Natural killer cell (primary cell): ENCODE measurements at regions not wholly inside any gene's neighbourhood (a gene's known extent, or its start where the extent isn't known, plus 50 kb on each side); places are given as distances from the start of the nearest gene placed in this dataset.

ENCODE experiments used
- ATAC-seq, 3 donors: fragments of 150-1000 bp in 2 of 3; fragments of 200-7000 bp in 1 of 3; cut with Tn5 transposase; 1 replicate in 1 of 3; 2 replicates in 2 of 3; pipeline ENCODE4 v1.10.0; 2021; ENCODE audit warnings: mild to moderate bottlenecking in 2 of 3, moderate library complexity in 2 of 3
- DNase-seq, 2 donors: peaks; one replicate each; pipeline versions ENCODE4 v3.0.0 to v3.0.0-alpha.2; 2013 to 2021; ENCODE audit warnings: mixed read lengths in 1 of 2
- H3K27ac ChIP-seq: one replicate; pipeline ENCODE4 v1.5.1; 2013; ENCODE audit warnings: mild to moderate bottlenecking, low read length
- H3K27me3 ChIP-seq: one replicate; pipeline ENCODE4 v1.6.1; 2013; ENCODE audit warnings: low read length; ENCODE audit not compliant: control insufficient read depth, insufficient read depth
- H3K36me3 ChIP-seq: one replicate; pipeline ENCODE4 v1.6.1; 2013; ENCODE audit warnings: low read length; ENCODE audit not compliant: control insufficient read depth, insufficient read depth
- H3K4me1 ChIP-seq: one replicate; pipeline ENCODE4 v1.6.1; 2013; ENCODE audit warnings: low read length; ENCODE audit not compliant: control insufficient read depth, insufficient read depth
- H3K4me3 ChIP-seq: one replicate; pipeline ENCODE4 v1.5.1; 2013; ENCODE audit warnings: low read length
- H3K9me3 ChIP-seq: one replicate; pipeline ENCODE4 v1.6.1; 2013; ENCODE audit warnings: low read length; ENCODE audit not compliant: control insufficient read depth, insufficient read depth
- H3K27ac Mint-ChIP-seq, 2 donors: one replicate each; pipeline ENCODE4 v1.8.0; 2022; ENCODE audit warnings: mild to moderate bottlenecking in 2 of 2, mixed read lengths in 2 of 2, moderate library complexity in 1 of 2
- H3K27me3 Mint-ChIP-seq, 2 donors: one replicate each; pipeline ENCODE4 v1.8.0; 2022; ENCODE audit warnings: low read depth in 2 of 2, mixed read lengths in 2 of 2
- H3K36me3 Mint-ChIP-seq: one replicate; pipeline ENCODE4 v1.8.0; 2022; ENCODE audit warnings: mixed read lengths
- H3K4me1 Mint-ChIP-seq, 2 donors: one replicate each; pipeline ENCODE4 v1.8.0; 2022; ENCODE audit warnings: mixed read lengths in 2 of 2
- H3K4me3 Mint-ChIP-seq: one replicate; pipeline ENCODE4 v1.8.0; 2022; ENCODE audit warnings: mild to moderate bottlenecking, moderate library complexity, mixed read lengths
- H3K9me3 Mint-ChIP-seq, 2 donors: one replicate each; pipeline ENCODE4 v1.8.0; 2022; ENCODE audit warnings: mixed read lengths in 2 of 2
- CTCF ChIP-seq: fragments of 200-600 bp; IDR thresholded peaks from one replicate; pipeline ENCODE4 v1.8.0; 2022; ENCODE audit warnings: antibody characterized with exemption
- WGBS: methylation state at CpG from one replicate; pipeline ENCODE4 v1.1.7; 2013; ENCODE audit warnings: missing lambda C conversion rate; ENCODE audit not compliant: insufficient coverage; 5-methylcytosine and 5-hydroxymethylcytosine counted together
- intact Hi-C: fragments of 100-400 bp; cut with micrococcal nuclease; formaldehyde crosslinking; loops from one replicate; pipeline ENCODE4 v1.14.2; 2022

GRCh38 chr6:113669606-113670005 lies 187.5 kb upstream of the MARCKS start:
- Mint-ChIP-seq H3K36me3 (no peaks in the 10 kb centered on the region), H3K27me3 (no peaks in the 10 kb centered on the region), H3K27ac (no peak overlapping the region), H3K9me3 (no peaks in the 10 kb centered on the region), H3K4me3 (no peak overlapping the region), H3K4me1 (no peaks in the 10 kb centered on the region)
- H3K27ac ChIP-seq: no peak overlapping the region
- WGBS: 100% methylated on average over 1 of the region's 2 CpGs
- no peaks in the 10 kb centered on the region for H3K9me3 ChIP-seq
- no peak for ATAC-seq
- no peak for TF ChIP-seq CTCF
- H3K36me3 ChIP-seq: no peaks in the 10 kb centered on the region
- intact Hi-C loops: no loop called here
- DNase-seq: no peak
- H3K27me3 ChIP-seq: no peaks in the 10 kb centered on the region
- H3K4me3 ChIP-seq: no peak overlapping the region
- H3K4me1 ChIP-seq: no peaks in the 10 kb centered on the region

GRCh38 chr6:113671421-113671820 lies 185.7 kb upstream of the MARCKS start:
- no peak overlapping the region for H3K27ac ChIP-seq
- DNase-seq: no peak
- H3K4me1 ChIP-seq: no peaks in the 10 kb centered on the region
- Mint-ChIP-seq H3K27me3 (no peaks in the 10 kb centered on the region), H3K36me3 (no peaks in the 10 kb centered on the region), H3K27ac (no peak overlapping the region), H3K4me3 (no peak overlapping the region), H3K4me1 (no peaks in the 10 kb centered on the region), H3K9me3 (no peaks in the 10 kb centered on the region)
- intact Hi-C loops: no loop called here
- no peak overlapping the region for H3K4me3 ChIP-seq
- TF ChIP-seq CTCF: no peak
- H3K9me3 ChIP-seq: no peaks in the 10 kb centered on the region
- WGBS: 14% methylated on average over 1 of the region's 1 CpG
- no peak for ATAC-seq
- no peaks in the 10 kb centered on the region for H3K27me3 ChIP-seq
- H3K36me3 ChIP-seq: no peaks in the 10 kb centered on the region

GRCh38 chr6:113672491-113673149 lies 184.5 kb upstream of the MARCKS start:
- Histone ChIP-seq H3K27ac (no peak overlapping the region), H3K27me3 (no peaks in the 10 kb centered on the region), H3K4me3 (no peak overlapping the region), H3K4me1 (no peaks in the 10 kb centered on the region), H3K9me3 (no peaks in the 10 kb centered on the region), H3K36me3 (no peaks in the 10 kb centered on the region)
- no peak for ATAC-seq
- Mint-ChIP-seq H3K4me1 (no peaks in the 10 kb centered on the region), H3K27me3 (no peaks in the 10 kb centered on the region), H3K9me3 (no peaks in the 10 kb centered on the region), H3K27ac (no peak overlapping the region), H3K4me3 (no peak overlapping the region), H3K36me3 (no peaks in the 10 kb centered on the region)
- intact Hi-C loops: no loop called here
- 88% methylated on average over 8 of the region's 8 CpGs for WGBS
- TF ChIP-seq CTCF: no peak
- DNase-seq: no peak

GRCh38 chr6:113674075-113674474 lies 183.1 kb upstream of the MARCKS start:
- Histone ChIP-seq H3K4me1 (no peaks in the 10 kb centered on the region), H3K27ac (no peak overlapping the region), H3K36me3 (no peaks in the 10 kb centered on the region), H3K9me3 (no peaks in the 10 kb centered on the region), H3K4me3 (no peak overlapping the region), H3K27me3 (no peaks in the 10 kb centered on the region)
- no peaks in the 10 kb centered on the region for H3K4me1 Mint-ChIP-seq
- H3K9me3 Mint-ChIP-seq: no peaks in the 10 kb centered on the region
- no peak for TF ChIP-seq CTCF
- H3K27me3 Mint-ChIP-seq: no peaks in the 10 kb centered on the region
- intact Hi-C loops: no loop called here
- H3K27ac Mint-ChIP-seq: no peak overlapping the region
- DNase-seq (no peak), ATAC-seq (no peak)
- no peaks in the 10 kb centered on the region for H3K36me3 Mint-ChIP-seq
- no peak overlapping the region for H3K4me3 Mint-ChIP-seq
- 89% methylated on average over 4 of the region's 4 CpGs for whole genome bisulfite sequencing
